SH-SY5Y (cell line): ENCODE measurements at regions not wholly inside any gene's neighbourhood (a gene's known extent, or its start where the extent isn't known, plus 50 kb on each side); places are given as distances from the start of the nearest gene placed in this dataset.

Experiments
- GATA2 ChIP-seq: IDR thresholded peaks from 2 replicates; pipeline ENCODE4 v1.6.1; 2011; ENCODE audit warnings: mild to moderate bottlenecking, low read depth, low read length
- GATA3 ChIP-seq: IDR thresholded peaks from 2 replicates; pipeline ENCODE4 v1.6.1; 2011; ENCODE audit warnings: low read depth, mild to moderate bottlenecking, low read length, moderate library complexity

DNA sequence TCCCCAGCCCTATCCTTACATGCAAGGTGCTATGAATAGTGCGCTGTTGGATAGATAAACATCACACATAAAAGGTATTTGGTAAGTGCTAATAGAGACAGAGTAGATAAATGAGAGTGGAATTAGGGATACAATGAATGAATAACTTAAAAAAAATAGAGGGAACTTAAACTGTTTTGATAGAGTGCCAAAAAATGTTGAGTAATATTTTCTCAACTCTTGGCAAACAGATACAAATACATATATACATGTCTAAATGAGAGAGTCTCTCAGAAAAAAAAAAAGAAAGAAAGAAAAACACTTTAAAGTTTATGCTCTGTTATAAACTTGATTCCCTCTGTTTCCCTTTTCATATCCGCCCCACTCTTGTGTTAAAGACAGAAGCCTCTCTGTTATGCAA, 667.4 kb downstream of the ROBO2 start:
- TF ChIP-seq GATA2 (no peak), GATA3 (no peak)
